DND-41 (cell line): ENCODE measurements at regions not wholly inside any gene's neighbourhood (a gene's known extent, or its start where the extent isn't known, plus 50 kb on each side); places are given as distances from the start of the nearest gene placed in this dataset.

ENCODE experiments used
- ATAC-seq: fragments of 200-7000 bp; cut with Tn5 transposase; 3 replicates; pipeline ENCODE4 v1.9.1; 2021; ENCODE audit warnings: low read depth; ENCODE audit not compliant: insufficient read depth
- DNase-seq: peaks from one replicate; pipeline ENCODE4 v3.0.0-alpha.2; 2020
- H2AFZ ChIP-seq: 2 replicates; pipeline ENCODE4 v1.6.0; 2012; ENCODE audit warnings: low read depth, low read length
- H3K27ac ChIP-seq: 2 replicates; pipeline ENCODE4 v1.5.1; 2012; ENCODE audit warnings: low read length, inconsistent platforms
- H3K27me3 ChIP-seq: fragments of 200-600 bp; sonication (generic); 2 replicates; pipeline ENCODE4 v1.6.0; 2012; ENCODE audit warnings: low read length, mild to moderate bottlenecking, inconsistent platforms; ENCODE audit not compliant: insufficient read depth, poor library complexity
- H3K36me3 ChIP-seq: 2 replicates; pipeline ENCODE4 v1.5.1; 2012; ENCODE audit warnings: low read length, inconsistent platforms; ENCODE audit not compliant: insufficient read depth
- H3K4me1 ChIP-seq: 2 replicates; pipeline ENCODE4 v1.5.1; 2012; ENCODE audit warnings: mild to moderate bottlenecking, low read length; ENCODE audit not compliant: insufficient read depth
- H3K4me2 ChIP-seq: 2 replicates; pipeline ENCODE4 v1.6.0; 2012; ENCODE audit warnings: mild to moderate bottlenecking, moderate library complexity, low read length, inconsistent platforms; ENCODE audit not compliant: insufficient read depth
- H3K4me3 ChIP-seq, 2 experiments: fragments of 200-600 bp in 1 of 2; shearing (Covaris generic) in 1 of 2; 2 replicates each; pipeline ENCODE4 v1.5.1; 2012 to 2016; ENCODE audit warnings: inconsistent platforms in 2 of 2, low read length in 2 of 2, mild to moderate bottlenecking in 2 of 2, low read depth in 1 of 2, moderate library complexity in 1 of 2
- H3K79me2 ChIP-seq: 2 replicates; pipeline ENCODE4 v1.6.0; 2012; ENCODE audit warnings: low read length, inconsistent platforms; ENCODE audit not compliant: insufficient read depth
- H3K9ac ChIP-seq: 2 replicates; pipeline ENCODE4 v1.6.0; 2012; ENCODE audit warnings: low read depth, mild to moderate bottlenecking, inconsistent platforms, low read length, moderate library complexity
- H3K9me3 ChIP-seq: 2 replicates; pipeline ENCODE4 v1.5.1; 2012; ENCODE audit warnings: low read length, moderate library complexity, mild to moderate bottlenecking, inconsistent platforms; ENCODE audit not compliant: insufficient read depth, severe bottlenecking
- H4K20me1 ChIP-seq: 2 replicates; pipeline ENCODE4 v1.6.0; 2012; ENCODE audit warnings: low read length; ENCODE audit not compliant: insufficient read depth
- CTCF ChIP-seq: IDR thresholded peaks from 2 replicates; pipeline ENCODE4 v1.5.1; 2012; ENCODE audit warnings: borderline replicate concordance, low read length, moderate library complexity, mild to moderate bottlenecking; ENCODE audit not compliant: poor library complexity, severe bottlenecking; ENCODE audit errors: extremely low read depth
- EZH2 ChIP-seq: IDR thresholded peaks from 3 replicates; pipeline ENCODE4 v1.6.1; 2012; ENCODE audit warnings: borderline replicate concordance, low read depth, mild to moderate bottlenecking, moderate library complexity, low read length, inconsistent platforms; ENCODE audit not compliant: severe bottlenecking

- Histone ChIP-seq H3K9ac (no peak overlapping the region), H3K9me3 (no peaks in the 10 kb centered on the region), H3K4me2 (no peak overlapping the region), H3K79me2 (no peaks in the 10 kb centered on the region), H3K27ac (no peak overlapping the region), H3K36me3 (no peaks in the 10 kb centered on the region), H3K4me3 (no peak overlapping the region), H2AFZ (no peak overlapping the region), H4K20me1 (no peaks in the 10 kb centered on the region), H3K27me3 (no peaks in the 10 kb centered on the region), H3K4me1 (no peaks in the 10 kb centered on the region)
- TF ChIP-seq EZH2 (no peak), CTCF (no peak)
- DNase-seq, result peak; percentile 27
- no peak; the same call in 2 of the 3 replicates for ATAC-seq
Observed at GRCh38 chr17:54849660-54850059, 51.0 kb upstream of the TOM1L1 start.
